Trophoblast cell (in vitro differentiated cells and primary cell): ENCODE measurements at regions not wholly inside any gene's neighbourhood (a gene's known extent, or its start where the extent isn't known, plus 50 kb on each side); places are given as distances from the start of the nearest gene placed in this dataset.

Experiments used
- DNase-seq, 2 donors: peaks; one replicate each; pipeline ENCODE4 v3.0.0-alpha.2; 2016
- H2AFZ ChIP-seq: 2 replicates; pipeline ENCODE4 v1.6.1; 2013; ENCODE audit warnings: low read length, moderate library complexity, mild to moderate bottlenecking; ENCODE audit not compliant: insufficient read depth, poor library complexity
- H2AK5ac ChIP-seq: 2 replicates; pipeline ENCODE4 v1.6.1; 2013; ENCODE audit warnings: mild to moderate bottlenecking, low read length
- H2BK120ac ChIP-seq: 2 replicates; pipeline ENCODE4 v1.6.1; 2013; ENCODE audit warnings: low read length, mild to moderate bottlenecking, moderate library complexity; ENCODE audit not compliant: insufficient read depth, poor library complexity
- H2BK12ac ChIP-seq: 2 replicates; pipeline ENCODE4 v1.6.1; 2013; ENCODE audit warnings: mild to moderate bottlenecking, low read length, moderate library complexity
- H2BK5ac ChIP-seq: 2 replicates; pipeline ENCODE4 v1.6.1; 2013; ENCODE audit warnings: low read length, low read depth, moderate library complexity, mild to moderate bottlenecking; ENCODE audit not compliant: poor library complexity
- H3K14ac ChIP-seq: 2 replicates; pipeline ENCODE4 v1.6.1; 2013; ENCODE audit warnings: mild to moderate bottlenecking, low read length
- H3K18ac ChIP-seq: 2 replicates; pipeline ENCODE4 v1.6.1; 2013; ENCODE audit warnings: mild to moderate bottlenecking, low read length
- H3K23ac ChIP-seq: 2 replicates; pipeline ENCODE4 v1.6.1; 2013; ENCODE audit warnings: low read length
- H3K27ac ChIP-seq: 2 replicates; pipeline ENCODE4 v1.5.1; 2013; ENCODE audit warnings: low read depth, mild to moderate bottlenecking, inconsistent platforms, low read length, moderate library complexity
- H3K27me3 ChIP-seq: 2 replicates; pipeline ENCODE4 v1.6.1; 2013; ENCODE audit warnings: inconsistent platforms, mild to moderate bottlenecking, low read length, moderate library complexity; ENCODE audit not compliant: insufficient read depth
- H3K36me3 ChIP-seq, 2 experiments: 1 replicate in 1 of 2; 2 replicates in 1 of 2; pipeline ENCODE4 v1.6.1; 2013; ENCODE audit warnings: low read length in 2 of 2, mild to moderate bottlenecking in 2 of 2, moderate library complexity in 1 of 2; ENCODE audit not compliant: insufficient read depth in 2 of 2, control insufficient read depth in 1 of 2
- H3K4ac ChIP-seq: 2 replicates; pipeline ENCODE4 v1.6.1; 2013; ENCODE audit warnings: low read depth, mild to moderate bottlenecking, low read length, moderate library complexity
- H3K4me1 ChIP-seq, 2 experiments: 1 replicate in 1 of 2; 2 replicates in 1 of 2; pipeline ENCODE4 v1.6.1; 2013; ENCODE audit warnings: low read length in 2 of 2, mild to moderate bottlenecking in 2 of 2, moderate library complexity in 1 of 2; ENCODE audit not compliant: insufficient read depth in 2 of 2, control insufficient read depth in 1 of 2
- H3K4me2 ChIP-seq: 2 replicates; pipeline ENCODE4 v1.6.1; 2013; ENCODE audit warnings: inconsistent platforms, mild to moderate bottlenecking, low read length, moderate library complexity
- H3K4me3 ChIP-seq: 2 replicates; pipeline ENCODE4 v1.5.1; 2013; ENCODE audit warnings: mild to moderate bottlenecking, low read depth, low read length, inconsistent platforms
- H3K79me1 ChIP-seq: one replicate; pipeline ENCODE4 v1.6.1; 2013; ENCODE audit warnings: low read length
- H3K79me2 ChIP-seq: 2 replicates; pipeline ENCODE4 v1.6.1; 2013; ENCODE audit warnings: low read length, mild to moderate bottlenecking; ENCODE audit not compliant: control insufficient read depth, insufficient read depth, poor library complexity
- H3K9ac ChIP-seq: 2 replicates; pipeline ENCODE4 v1.6.1; 2013; ENCODE audit warnings: mild to moderate bottlenecking, low read length
- H3K9me3 ChIP-seq: 2 replicates; pipeline ENCODE4 v1.6.1; 2013; ENCODE audit warnings: low read depth, mild to moderate bottlenecking, control low read depth, inconsistent platforms, low read length; ENCODE audit not compliant: insufficient read depth
- H4K12ac ChIP-seq: 2 replicates; pipeline ENCODE4 v1.6.1; 2013; ENCODE audit warnings: low read depth, mild to moderate bottlenecking, low read length, moderate library complexity
- H4K8ac ChIP-seq: 2 replicates; pipeline ENCODE4 v1.6.1; 2013; ENCODE audit warnings: low read depth, mild to moderate bottlenecking, low read length, moderate library complexity
- H4K91ac ChIP-seq: one replicate; pipeline ENCODE4 v1.6.1; 2013; ENCODE audit warnings: low read depth, mild to moderate bottlenecking, low read length, moderate library complexity
- WGBS: extraction: QIAGEN DNeasy Blood & Tissue Kit; methylation state at CpG from one replicate; pipeline ENCODE4 v1.1.7; 2013; ENCODE audit warnings: missing lambda C conversion rate; ENCODE audit not compliant: insufficient read length, insufficient coverage; ENCODE audit errors: extremely low coverage; 5-methylcytosine and 5-hydroxymethylcytosine counted together

DNA sequence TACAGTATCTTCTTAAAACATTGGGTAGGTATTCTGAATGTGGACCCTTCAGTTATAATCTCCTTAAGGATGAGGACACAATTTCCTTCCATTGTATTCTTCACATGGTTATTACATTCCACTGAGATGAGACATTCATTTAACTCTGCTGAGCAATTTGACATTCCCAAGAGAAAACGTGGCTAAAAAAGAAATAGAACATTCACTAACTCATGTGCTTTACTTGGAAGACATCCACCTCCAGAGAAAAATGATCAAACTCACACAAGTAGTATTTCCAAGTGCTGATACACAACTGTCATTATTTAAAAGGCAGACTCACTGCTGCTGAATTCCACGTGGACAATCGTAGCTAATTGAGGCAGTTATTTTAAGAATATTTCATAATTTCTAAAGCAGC, 227.9 kb upstream of the ANKRD50 start:
- peaks cover 4% of the 10 kb centered on the region for H3K79me1 ChIP-seq
- H2BK120ac ChIP-seq: no peak overlapping the region
- H3K4ac ChIP-seq: no peak overlapping the region
- H3K9me3 ChIP-seq: no peaks in the 10 kb centered on the region
- H3K79me2 ChIP-seq: no peaks in the 10 kb centered on the region
- H2BK5ac ChIP-seq: no peak overlapping the region
- H3K23ac ChIP-seq: no peak overlapping the region
- no peak overlapping the region for H4K12ac ChIP-seq
- H3K4me1 ChIP-seq: peaks cover 5 to 9% of the 10 kb centered on the region in 2 experiments
- H2AK5ac ChIP-seq: no peak overlapping the region
- no peak overlapping the region for H3K4me2 ChIP-seq
- no peak overlapping the region for H2BK12ac ChIP-seq
- no peak overlapping the region for H3K9ac ChIP-seq
- no peak overlapping the region for H3K4me3 ChIP-seq
- DNase-seq: peak; percentile 4 to 90
- WGBS: no CpG with 5 or more reads among the region's 3 CpGs
- H3K36me3 ChIP-seq: no peaks in the 10 kb centered on the region
- H2AFZ ChIP-seq: no peak overlapping the region
- no peaks in the 10 kb centered on the region for H3K27me3 ChIP-seq
- H4K91ac ChIP-seq: no peak overlapping the region
- no peak overlapping the region for H3K14ac ChIP-seq
- H3K27ac ChIP-seq: peak overlapping the region; percentile 54
- H3K18ac ChIP-seq: no peak overlapping the region
- H4K8ac ChIP-seq: no peak overlapping the region

DNA sequence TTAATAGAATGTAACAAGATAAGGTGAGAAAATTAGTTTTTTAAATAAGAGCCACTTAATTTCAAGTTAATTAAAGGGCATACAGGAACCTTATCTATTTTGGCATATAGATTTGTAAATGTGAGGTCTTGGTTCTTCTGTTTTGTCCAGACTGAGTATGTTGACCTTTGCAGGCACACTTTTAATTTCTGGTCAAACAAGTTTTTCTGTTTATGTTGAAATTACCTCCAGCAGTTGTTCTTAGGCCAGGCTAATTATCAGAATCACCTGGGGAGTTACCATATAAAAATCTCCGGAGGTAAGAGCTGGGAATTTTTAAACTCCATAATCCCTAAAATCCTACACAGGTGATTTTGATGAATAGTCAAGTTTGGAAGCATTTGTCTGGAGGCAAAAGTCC, 227.4 kb upstream of the ANKRD50 start:
- no peak overlapping the region for H3K4ac ChIP-seq
- DNase-seq: peak; percentile 9 to 92
- no CpG with 5 or more reads among the region's 1 CpG for WGBS
- H4K8ac ChIP-seq: no peak overlapping the region
- no peak overlapping the region for H2AFZ ChIP-seq
- H3K27me3 ChIP-seq: no peaks in the 10 kb centered on the region
- H3K9me3 ChIP-seq: no peaks in the 10 kb centered on the region
- H3K79me1 ChIP-seq: peaks cover 4% of the 10 kb centered on the region
- H2BK12ac ChIP-seq: no peak overlapping the region
- no peak overlapping the region for H3K9ac ChIP-seq
- no peak overlapping the region for H2BK120ac ChIP-seq
- no peaks in the 10 kb centered on the region for H3K36me3 ChIP-seq
- H3K4me1 ChIP-seq: peaks cover 5 to 9% of the 10 kb centered on the region in 2 experiments
- H3K23ac ChIP-seq: no peak overlapping the region
- no peak overlapping the region for H4K91ac ChIP-seq
- H2BK5ac ChIP-seq: no peak overlapping the region
- H3K4me3 ChIP-seq: no peak overlapping the region
- no peak overlapping the region for H3K18ac ChIP-seq
- H2AK5ac ChIP-seq: no peak overlapping the region
- H4K12ac ChIP-seq: no peak overlapping the region
- no peak overlapping the region for H3K14ac ChIP-seq
- no peaks in the 10 kb centered on the region for H3K79me2 ChIP-seq
- no peak overlapping the region for H3K4me2 ChIP-seq
- peak overlapping the region; percentile 53 for H3K27ac ChIP-seq

DNA sequence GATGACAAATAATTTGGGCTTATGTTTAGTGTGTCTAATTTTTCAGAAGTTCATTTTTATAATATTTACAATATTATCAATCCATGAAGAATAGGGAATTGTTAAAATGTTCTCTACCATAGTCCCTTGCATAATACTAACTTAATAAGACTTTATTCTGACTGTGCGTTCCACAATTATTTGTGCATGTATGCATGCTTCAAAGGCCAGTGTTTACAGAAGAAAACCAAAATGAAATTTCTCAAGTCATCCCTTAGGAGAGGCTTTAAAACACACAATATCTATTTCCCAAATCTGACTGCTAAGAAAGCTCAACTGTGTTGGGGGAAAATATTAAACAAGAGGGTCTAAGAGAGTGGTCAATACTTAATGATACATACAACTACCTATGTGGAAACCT, 226.3 kb upstream of the ANKRD50 start:
- Histone ChIP-seq H4K12ac (no peak overlapping the region), H2AFZ (no peak overlapping the region), H3K4me2 (no peak overlapping the region), H2BK120ac (peak overlapping the region; percentile 88), H3K27ac (no peak overlapping the region), H3K27me3 (no peaks in the 10 kb centered on the region), H2BK5ac (peak overlapping the region; percentile 76), H3K36me3 (no peaks in the 10 kb centered on the region), H2AK5ac (no peak overlapping the region), H4K8ac (no peak overlapping the region), H3K79me2 (no peaks in the 10 kb centered on the region), H3K18ac (no peak overlapping the region), H3K4ac (no peak overlapping the region), H3K4me1 (peaks cover 5 to 9% of the 10 kb centered on the region in 2 experiments), H4K91ac (no peak overlapping the region), H3K9ac (no peak overlapping the region), H3K9me3 (no peaks in the 10 kb centered on the region), H3K23ac (no peak overlapping the region), H3K14ac (no peak overlapping the region), H2BK12ac (no peak overlapping the region), H3K4me3 (no peak overlapping the region), H3K79me1 (peaks cover 4% of the 10 kb centered on the region)
- no CpG with 5 or more reads among the region's 1 CpG for WGBS
- DNase-seq: no peak

DNA sequence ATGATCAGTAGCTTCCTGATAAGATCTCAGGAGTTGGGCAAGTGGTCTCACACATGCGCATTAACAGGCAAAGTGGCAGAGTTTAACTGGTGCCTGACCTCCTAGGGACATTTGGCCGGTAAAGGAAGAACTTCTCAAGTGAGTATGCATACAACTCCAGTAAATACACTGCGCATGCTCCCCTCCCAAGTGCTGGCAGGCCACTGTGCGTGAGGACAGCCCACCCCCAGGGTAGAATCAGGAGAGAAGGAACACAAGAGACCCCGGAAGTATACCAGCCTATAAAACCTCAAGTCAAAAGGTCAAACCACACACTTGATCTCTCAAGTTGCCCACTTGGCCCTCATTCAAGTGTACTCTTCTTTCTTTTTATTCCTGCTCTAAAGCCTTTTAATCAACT, 225.5 kb upstream of the ANKRD50 start:
- Histone ChIP-seq H3K9ac (no peak overlapping the region), H3K27ac (no peak overlapping the region), H3K4ac (no peak overlapping the region), H4K12ac (no peak overlapping the region), H3K14ac (no peak overlapping the region), H3K4me1 (peaks cover 5 to 9% of the 10 kb centered on the region in 2 experiments), H4K8ac (peak overlapping the region; percentile 47), H2BK120ac (no peak overlapping the region), H3K79me2 (no peaks in the 10 kb centered on the region), H2AK5ac (no peak overlapping the region), H4K91ac (peak overlapping the region; percentile 37), H3K79me1 (peaks cover 3% of the 10 kb centered on the region), H3K4me3 (no peak overlapping the region), H3K36me3 (no peaks in the 10 kb centered on the region), H3K9me3 (no peaks in the 10 kb centered on the region), H3K23ac (no peak overlapping the region), H3K18ac (no peak overlapping the region), H3K4me2 (no peak overlapping the region), H2AFZ (no peak overlapping the region), H2BK12ac (peak overlapping the region; percentile 17), H3K27me3 (no peaks in the 10 kb centered on the region), H2BK5ac (peak overlapping the region; percentile 40)
- no peak for DNase-seq
- no CpG with 5 or more reads among the region's 5 CpGs for WGBS
